Fibroblast of lung (primary cell): ENCODE measurements at regions not wholly inside any gene's neighbourhood (a gene's known extent, or its start where the extent isn't known, plus 50 kb on each side); places are given as distances from the start of the nearest gene placed in this dataset.

Experiments used
- DNase-seq, 2 donors: peaks; one replicate each; pipeline versions ENCODE4 v3.0.0 to v3.0.0-alpha.2; 2010; ENCODE audit warnings: low read depth in 2 of 2
- H2AFZ ChIP-seq: 2 replicates; pipeline ENCODE4 v1.5.1; 2012; ENCODE audit warnings: low read length, control low read depth, inconsistent platforms
- H3K27ac ChIP-seq: 2 replicates; pipeline ENCODE4 v1.5.1; 2011; ENCODE audit warnings: low read length, control low read depth; ENCODE audit not compliant: insufficient read depth
- H3K27me3 ChIP-seq: 2 replicates; pipeline ENCODE4 v1.5.1; 2011; ENCODE audit warnings: mild to moderate bottlenecking, low read length; ENCODE audit not compliant: control insufficient read depth, insufficient read depth
- H3K36me3 ChIP-seq: 2 replicates; pipeline ENCODE4 v1.5.1; 2011; ENCODE audit warnings: low read length; ENCODE audit not compliant: control insufficient read depth, insufficient read depth
- H3K4me1 ChIP-seq: 2 replicates; pipeline ENCODE4 v1.5.1; 2011; ENCODE audit warnings: low read length; ENCODE audit not compliant: control insufficient read depth, insufficient read depth; ENCODE audit errors: extremely low read depth
- H3K4me2 ChIP-seq: 2 replicates; pipeline ENCODE4 v1.5.1; 2011; ENCODE audit warnings: low read length, control low read depth; ENCODE audit not compliant: insufficient read depth; ENCODE audit errors: extremely low read depth
- H3K4me3 ChIP-seq, 4 experiments: fragments of 200-600 bp in 1 of 4; sonication (generic) in 1 of 4; replicated peaks in 1 of 4; 2 replicates each; pipeline ENCODE4 v1.5.1; 2011 to 2016; ENCODE audit warnings: low read length in 4 of 4, low read depth in 3 of 4, mild to moderate bottlenecking in 3 of 4, control low read depth in 2 of 4, inconsistent platforms in 1 of 4, mixed read lengths in 1 of 4; ENCODE audit not compliant: insufficient read depth in 1 of 4; ENCODE audit errors: control extremely low read depth in 1 of 4
- H3K79me2 ChIP-seq: 2 replicates; pipeline ENCODE4 v1.5.1; 2012; ENCODE audit warnings: mild to moderate bottlenecking, low read length, inconsistent platforms; ENCODE audit not compliant: control insufficient read depth, insufficient read depth
- H3K9ac ChIP-seq: 2 replicates; pipeline ENCODE4 v1.5.1; 2011; ENCODE audit warnings: mild to moderate bottlenecking, low read length, control low read depth; ENCODE audit not compliant: insufficient read depth
- H3K9me3 ChIP-seq: 2 replicates; pipeline ENCODE4 v1.5.1; 2012; ENCODE audit warnings: low read depth, low read length; ENCODE audit not compliant: control insufficient read depth, insufficient read depth
- H4K20me1 ChIP-seq: 2 replicates; pipeline ENCODE4 v1.5.1; 2011; ENCODE audit warnings: low read length; ENCODE audit not compliant: control insufficient read depth, insufficient read depth; ENCODE audit errors: extremely low read depth
- CTCF ChIP-seq, 2 donors: IDR thresholded peaks in 1 of 2; conservative IDR thresholded peaks in 1 of 2; 1 replicate in 1 of 2; 2 replicates in 1 of 2; pipeline ENCODE4 v1.5.1; 2011 to 2012; ENCODE audit warnings: low read length in 2 of 2, control low read depth in 1 of 2, inconsistent platforms in 1 of 2, low read depth in 1 of 2, mild to moderate bottlenecking in 1 of 2
- EZH2 ChIP-seq: IDR thresholded peaks from 2 replicates; pipeline ENCODE4 v1.5.1; 2012; ENCODE audit warnings: low read length, control low read depth, mild to moderate bottlenecking; ENCODE audit errors: missing control alignments

- no peak overlapping the region for H3K27ac ChIP-seq
- no peak for DNase-seq
Measured at GRCh38 chr12:46944771-46945170, 119.0 kb upstream of the SLC38A4 start.

DNA sequence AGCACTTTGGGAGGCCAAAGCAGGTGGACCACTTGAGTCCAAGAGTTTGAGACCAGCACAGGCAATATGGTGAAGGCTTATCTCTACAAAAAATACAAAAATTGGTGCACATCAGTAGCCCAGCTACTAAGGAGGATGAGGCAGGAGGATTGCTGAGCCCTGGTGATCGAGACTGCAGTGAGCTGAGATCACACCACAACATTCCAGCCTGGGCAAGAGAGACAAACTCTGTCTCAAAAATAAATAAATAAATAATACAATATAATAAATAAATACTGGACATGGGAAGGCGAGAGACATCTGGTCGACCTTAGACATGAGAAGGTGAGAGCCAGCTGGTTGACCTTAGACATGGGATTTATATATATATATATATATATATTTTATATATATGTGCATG lies 119.8 kb upstream of the SLC38A4 start:
- Histone ChIP-seq H3K9ac (no peak overlapping the region), H3K4me1 (no peaks in the 10 kb centered on the region), H3K79me2 (no peaks in the 10 kb centered on the region), H3K27me3 (no peaks in the 10 kb centered on the region), H4K20me1 (no peaks in the 10 kb centered on the region), H2AFZ (no peak overlapping the region), H3K4me3 (no peak overlapping the region), H3K9me3 (no peaks in the 10 kb centered on the region), H3K27ac (no peak overlapping the region), H3K36me3 (no peaks in the 10 kb centered on the region), H3K4me2 (no peak overlapping the region)
- DNase-seq = no peak
- TF ChIP-seq EZH2 = no peak
- no peak for TF ChIP-seq CTCF (conservative IDR thresholded peaks at IDR 0.05 in 1 of 2, IDR thresholded peaks at IDR 0.05 in 1 of 2; ENCODE audit: low read depth in 1 of 2, low read length in 2 of 2)

More at GRCh38 chr12:46944771-46945170, 119.0 kb upstream of the SLC38A4 start:
- no peaks in the 10 kb centered on the region for H3K36me3 ChIP-seq
- no peak overlapping the region for H3K4me2 ChIP-seq
- H3K9me3 ChIP-seq = no peaks in the 10 kb centered on the region
- no peak overlapping the region for H3K9ac ChIP-seq
- no peaks in the 10 kb centered on the region for H3K79me2 ChIP-seq
- TF ChIP-seq EZH2 = no peak
- TF ChIP-seq CTCF (conservative IDR thresholded peaks at IDR 0.05 in 1 of 2, IDR thresholded peaks at IDR 0.05 in 1 of 2; ENCODE audit: low read depth in 1 of 2, low read length in 2 of 2) = no peak
- H3K4me1 ChIP-seq = no peaks in the 10 kb centered on the region
- no peak overlapping the region for H3K4me3 ChIP-seq
- H3K27me3 ChIP-seq = no peaks in the 10 kb centered on the region
- no peak overlapping the region for H2AFZ ChIP-seq
- no peaks in the 10 kb centered on the region for H4K20me1 ChIP-seq

GRCh38 chr12:46946137-46946536 lies 120.3 kb upstream of the SLC38A4 start:
- peak in 1 of 2 donors; percentile 63 for DNase-seq

More at GRCh38 chr12:46946137-46946536, 120.3 kb upstream of the SLC38A4 start:
- no peaks in the 10 kb centered on the region for H3K4me1 ChIP-seq
- H3K27me3 ChIP-seq = no peaks in the 10 kb centered on the region
- TF ChIP-seq CTCF (conservative IDR thresholded peaks at IDR 0.05 in 1 of 2, IDR thresholded peaks at IDR 0.05 in 1 of 2; ENCODE audit: low read depth in 1 of 2, low read length in 2 of 2) = no peak
- no peak for TF ChIP-seq EZH2
- no peak overlapping the region for H3K4me2 ChIP-seq
- no peaks in the 10 kb centered on the region for H3K36me3 ChIP-seq
- H3K9me3 ChIP-seq = no peaks in the 10 kb centered on the region
- H3K27ac ChIP-seq = no peak overlapping the region
- no peak overlapping the region for H3K4me3 ChIP-seq
- H4K20me1 ChIP-seq = no peaks in the 10 kb centered on the region
- H3K79me2 ChIP-seq = no peaks in the 10 kb centered on the region
- no peak overlapping the region for H2AFZ ChIP-seq
- H3K9ac ChIP-seq = no peak overlapping the region
